ENCODE measurements at regions not wholly inside any gene's neighbourhood (a gene's known extent, or its start where the extent isn't known, plus 50 kb on each side); places are given as distances from the start of the nearest gene placed in this dataset.

GRCh38 chr7:131040467-131040932, 287.2 kb upstream of the MKLN1 start:
- TF ChIP-seq CTCF (IDR thresholded peaks at IDR 0.05) (peak; percentile 78 to 85 (median 82)), POLR2A (IDR thresholded peaks at IDR 0.05) (no peak)

Data from testis (tissue), 2 donors.